ENCODE measurements at regions not wholly inside any gene's neighbourhood (a gene's known extent, or its start where the extent isn't known, plus 50 kb on each side); places are given as distances from the start of the nearest gene placed in this dataset.
"Not testable (repeated sequence)": the region's sequence is repeated elsewhere in the genome, so short reads cannot be mapped to it uniquely, and the experiment has no call there.

- not testable (repeated sequence) for H3K27me3 ChIP-seq, DNase-seq, H3K36me3 ChIP-seq, H3K4me3 ChIP-seq, H3K4me1 ChIP-seq, H3K27ac ChIP-seq, H3K9me3 ChIP-seq
Observed at GRCh38 chr1:149246212-149246611, 142.9 kb upstream of the NBPF9 start.

GRCh38 chr1:149248610-149249009, 145.3 kb upstream of the NBPF9 start:
- H3K4me3 ChIP-seq, H3K9me3 ChIP-seq, DNase-seq, H3K36me3 ChIP-seq, H3K27me3 ChIP-seq, H3K27ac ChIP-seq, H3K4me1 ChIP-seq: not testable (repeated sequence)

- not testable (repeated sequence) for H3K27ac ChIP-seq, DNase-seq, H3K4me1 ChIP-seq, H3K4me3 ChIP-seq, H3K9me3 ChIP-seq, H3K27me3 ChIP-seq, H3K36me3 ChIP-seq
Observed at GRCh38 chr1:149249850-149250467, 146.6 kb upstream of the NBPF9 start.

- not testable (repeated sequence) for DNase-seq, H3K4me3 ChIP-seq, H3K27ac ChIP-seq, H3K36me3 ChIP-seq, H3K9me3 ChIP-seq, H3K27me3 ChIP-seq, H3K4me1 ChIP-seq
Observed at GRCh38 chr1:149254894-149255847, 151.8 kb upstream of the NBPF9 start.

GRCh38 chr1:149260284-149260683, 156.9 kb upstream of the NBPF9 start:
- not testable (repeated sequence) for H3K36me3 ChIP-seq, H3K4me1 ChIP-seq, H3K9me3 ChIP-seq, H3K27me3 ChIP-seq, H3K4me3 ChIP-seq, H3K27ac ChIP-seq, DNase-seq

DNA sequence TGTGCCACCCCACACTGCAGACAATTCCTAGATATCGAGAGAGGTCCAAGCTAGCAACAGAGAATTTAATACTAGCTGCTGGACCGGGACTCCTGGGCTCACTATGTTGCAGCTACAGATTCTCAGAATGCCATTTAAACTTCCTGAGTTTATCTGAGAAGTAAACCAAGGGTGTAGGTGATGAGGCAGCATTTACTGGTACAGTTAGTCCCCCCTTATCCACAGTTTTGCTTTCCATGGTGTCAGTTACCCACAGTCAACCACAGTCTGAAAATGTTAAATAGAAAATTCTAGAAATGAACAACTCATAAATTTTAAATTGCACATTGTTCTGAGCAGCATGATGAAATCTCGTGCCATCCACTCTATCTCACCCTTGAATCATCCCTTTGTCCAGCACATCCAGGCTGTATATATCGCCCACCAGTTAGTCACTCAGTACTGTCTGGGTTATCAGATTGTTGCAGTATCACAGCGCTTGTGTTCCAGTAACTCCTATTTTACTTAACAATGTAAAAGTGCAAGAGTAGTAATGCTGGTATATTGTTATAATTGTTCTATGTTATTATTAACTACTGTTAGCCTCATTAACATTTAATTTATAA, 157.5 kb upstream of the NBPF9 start:
- not testable (repeated sequence) for H3K27me3 ChIP-seq, H3K4me3 ChIP-seq, H3K27ac ChIP-seq, H3K36me3 ChIP-seq, H3K9me3 ChIP-seq, DNase-seq, H3K4me1 ChIP-seq

DNA sequence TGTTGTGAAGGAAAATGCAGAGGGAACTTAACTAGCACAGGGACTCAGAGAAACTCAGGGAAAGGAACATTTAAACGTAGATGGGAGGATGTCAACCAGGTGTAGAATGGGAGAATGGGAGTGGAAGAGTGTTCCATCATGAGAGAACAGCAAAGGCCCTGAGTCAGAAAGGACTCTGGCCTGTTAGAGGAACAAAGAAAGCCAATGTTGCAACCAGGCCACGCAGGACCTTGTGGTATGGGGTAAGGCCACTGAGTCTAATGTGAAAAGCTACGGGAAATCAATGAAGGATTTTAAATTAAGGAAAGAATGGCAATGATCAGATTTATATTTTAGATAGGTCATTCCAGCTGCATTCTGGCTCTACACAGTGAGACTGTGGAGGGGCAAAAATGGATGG, 163.9 kb upstream of the NBPF9 start:
- not testable (repeated sequence) for H3K9me3 ChIP-seq, DNase-seq, H3K27ac ChIP-seq, H3K4me3 ChIP-seq, H3K36me3 ChIP-seq, H3K4me1 ChIP-seq, H3K27me3 ChIP-seq

DNA sequence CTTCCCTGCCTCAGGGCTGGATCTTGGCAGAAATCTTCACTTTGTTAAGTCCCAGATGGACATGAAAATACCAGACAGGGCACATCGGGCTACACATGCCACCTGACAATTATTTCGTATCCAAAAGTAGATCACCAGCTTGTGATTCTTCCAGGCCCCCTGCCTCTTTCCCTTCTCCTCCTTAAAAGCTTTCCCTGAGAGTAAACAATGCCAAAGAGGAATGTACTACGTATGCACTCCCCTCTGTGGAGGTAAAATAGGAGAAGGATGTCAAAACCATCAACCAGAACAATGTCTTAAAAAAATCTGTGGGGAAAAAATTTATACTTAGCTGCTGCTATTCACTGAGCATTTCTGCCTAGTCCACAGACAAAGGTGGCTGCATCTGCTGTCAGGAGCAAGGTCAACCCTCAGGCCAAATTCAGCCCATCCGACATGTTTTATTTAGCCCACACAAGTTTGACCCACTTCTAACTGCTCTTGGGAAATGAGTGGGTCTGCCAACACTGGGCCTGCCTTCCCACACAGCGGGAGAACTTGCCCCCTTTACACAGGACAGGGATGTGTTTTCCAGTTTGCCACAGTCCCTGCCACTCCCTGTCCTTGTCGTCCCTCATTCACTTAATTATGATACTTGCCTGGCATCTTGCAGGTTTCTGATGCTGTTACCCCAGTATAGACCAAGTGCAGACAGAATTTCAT, 165.8 kb upstream of the NBPF9 start:
- not testable (repeated sequence) for H3K4me3 ChIP-seq, H3K9me3 ChIP-seq, H3K36me3 ChIP-seq, H3K4me1 ChIP-seq, H3K27ac ChIP-seq, DNase-seq, H3K27me3 ChIP-seq

GRCh38 chr1:149269833-149270232, 166.5 kb upstream of the NBPF9 start:
- not testable (repeated sequence) for DNase-seq, H3K9me3 ChIP-seq, H3K27me3 ChIP-seq, H3K27ac ChIP-seq, H3K4me3 ChIP-seq, H3K4me1 ChIP-seq, H3K36me3 ChIP-seq

- H3K27ac ChIP-seq, H3K4me3 ChIP-seq, H3K4me1 ChIP-seq, H3K36me3 ChIP-seq, H3K27me3 ChIP-seq, H3K9me3 ChIP-seq, DNase-seq: not testable (repeated sequence)
Observed at GRCh38 chr1:149274493-149274892, 171.1 kb upstream of the NBPF9 start.

GRCh38 chr1:149275802-149276201, 172.5 kb upstream of the NBPF9 start:
- H3K4me3 ChIP-seq, H3K9me3 ChIP-seq, DNase-seq, H3K36me3 ChIP-seq, H3K4me1 ChIP-seq, H3K27ac ChIP-seq, H3K27me3 ChIP-seq: not testable (repeated sequence)

DNA sequence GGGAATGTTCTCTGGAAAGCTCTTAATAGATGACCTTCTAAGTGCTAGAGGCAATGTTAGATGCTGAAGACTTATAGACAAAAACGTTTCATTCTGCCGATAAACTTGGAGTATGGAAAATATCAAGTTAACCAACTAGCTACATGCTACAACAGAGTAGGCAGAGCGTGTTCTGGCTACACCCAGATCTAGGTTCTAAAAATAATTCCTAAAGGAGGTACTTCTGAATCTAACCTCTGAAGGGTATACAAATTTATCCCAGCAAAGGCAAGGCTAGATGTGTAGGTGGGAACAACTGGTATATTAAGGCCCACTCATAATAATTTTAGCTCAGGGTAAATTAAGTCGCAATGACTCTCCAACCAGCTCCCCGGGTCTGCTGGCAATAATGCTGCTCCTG, 173.1 kb upstream of the NBPF9 start:
- not testable (repeated sequence) for H3K27ac ChIP-seq, H3K4me1 ChIP-seq, DNase-seq, H3K27me3 ChIP-seq, H3K4me3 ChIP-seq, H3K9me3 ChIP-seq, H3K36me3 ChIP-seq

- not testable (repeated sequence) for H3K27me3 ChIP-seq, H3K4me3 ChIP-seq, H3K4me1 ChIP-seq, H3K9me3 ChIP-seq, DNase-seq, H3K36me3 ChIP-seq, H3K27ac ChIP-seq
Observed at GRCh38 chr1:149278156-149278555, 174.8 kb upstream of the NBPF9 start.

- not testable (repeated sequence) for H3K27ac ChIP-seq, H3K36me3 ChIP-seq, H3K4me1 ChIP-seq, H3K4me3 ChIP-seq, H3K9me3 ChIP-seq, DNase-seq, H3K27me3 ChIP-seq
Observed at GRCh38 chr1:149279015-149279414, 175.7 kb upstream of the NBPF9 start.

- not testable (repeated sequence) for H3K36me3 ChIP-seq, DNase-seq, H3K27ac ChIP-seq, H3K4me1 ChIP-seq, H3K4me3 ChIP-seq, H3K27me3 ChIP-seq, H3K9me3 ChIP-seq
Observed at GRCh38 chr1:149279512-149279911, 176.2 kb upstream of the NBPF9 start.

Measured in Peyer's patch (tissue), 4 donors.